Progenitor cell of endocrine pancreas (in vitro differentiated cells): ENCODE measurements at regions not wholly inside any gene's neighbourhood (a gene's known extent, or its start where the extent isn't known, plus 50 kb on each side); places are given as distances from the start of the nearest gene placed in this dataset.

Experiments
- DNase-seq: peaks from one replicate; pipeline ENCODE4 v3.0.0; 2021; ENCODE audit warnings: low spot score; ENCODE audit not compliant: unreplicated experiment
- H3K27ac Mint-ChIP-seq: 2 replicates; pipeline ENCODE4 v1.8.0; 2021; ENCODE audit warnings: mild to moderate bottlenecking, moderate library complexity, mixed read lengths
- H3K27me3 Mint-ChIP-seq: 2 replicates; pipeline ENCODE4 v1.8.0; 2021; ENCODE audit warnings: mixed read lengths
- H3K36me3 Mint-ChIP-seq: 2 replicates; pipeline ENCODE4 v1.8.0; 2022; ENCODE audit warnings: mixed read lengths; ENCODE audit not compliant: insufficient read depth
- H3K4me1 Mint-ChIP-seq: 2 replicates; pipeline ENCODE4 v1.8.0; 2021; ENCODE audit warnings: low read depth, mixed read lengths
- H3K4me3 Mint-ChIP-seq: 2 replicates; pipeline ENCODE4 v1.8.0; 2021; ENCODE audit warnings: low read depth, mild to moderate bottlenecking, moderate library complexity, mixed read lengths
- H3K9me3 Mint-ChIP-seq: 2 replicates; pipeline ENCODE4 v1.8.0; 2021; ENCODE audit warnings: low read depth, mixed read lengths
- TF ChIP-seq, protein P1 (sequence below): fragments of 200-600 bp; sonication (generic); IDR thresholded peaks from one replicate; pipeline ENCODE4 v1.5.0; 2021; ENCODE audit warnings: antibody characterized with exemption, mild to moderate bottlenecking; ENCODE audit not compliant: unreplicated experiment

DNA sequence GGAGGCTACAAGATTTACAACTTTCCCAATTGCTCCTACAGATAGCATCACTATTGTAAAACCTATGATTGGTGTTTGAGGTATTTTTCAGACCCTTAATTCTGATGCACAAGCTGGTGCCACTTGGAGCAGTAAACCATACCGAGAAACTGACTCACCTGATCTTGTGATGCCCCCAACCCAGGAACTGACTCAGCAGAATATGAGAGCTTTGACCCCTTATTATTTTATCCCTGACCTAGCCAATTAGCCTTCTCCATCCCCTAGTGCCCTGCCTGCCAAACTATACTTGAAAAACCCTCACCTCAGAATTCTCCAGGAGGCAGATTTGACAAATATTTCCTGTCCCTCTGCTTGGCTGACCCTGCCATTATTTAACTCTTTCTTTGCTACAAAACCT, 585.9 kb upstream of the GHITM start:
- Mint-ChIP-seq H3K4me1 (no peaks in the 10 kb centered on the region), H3K27ac (no peak overlapping the region), H3K36me3 (peaks cover 10% of the 10 kb centered on the region), H3K27me3 (no peaks in the 10 kb centered on the region), H3K4me3 (no peak overlapping the region), H3K9me3 (peaks cover 14% of the 10 kb centered on the region)
- TF ChIP-seq, protein P1, sequence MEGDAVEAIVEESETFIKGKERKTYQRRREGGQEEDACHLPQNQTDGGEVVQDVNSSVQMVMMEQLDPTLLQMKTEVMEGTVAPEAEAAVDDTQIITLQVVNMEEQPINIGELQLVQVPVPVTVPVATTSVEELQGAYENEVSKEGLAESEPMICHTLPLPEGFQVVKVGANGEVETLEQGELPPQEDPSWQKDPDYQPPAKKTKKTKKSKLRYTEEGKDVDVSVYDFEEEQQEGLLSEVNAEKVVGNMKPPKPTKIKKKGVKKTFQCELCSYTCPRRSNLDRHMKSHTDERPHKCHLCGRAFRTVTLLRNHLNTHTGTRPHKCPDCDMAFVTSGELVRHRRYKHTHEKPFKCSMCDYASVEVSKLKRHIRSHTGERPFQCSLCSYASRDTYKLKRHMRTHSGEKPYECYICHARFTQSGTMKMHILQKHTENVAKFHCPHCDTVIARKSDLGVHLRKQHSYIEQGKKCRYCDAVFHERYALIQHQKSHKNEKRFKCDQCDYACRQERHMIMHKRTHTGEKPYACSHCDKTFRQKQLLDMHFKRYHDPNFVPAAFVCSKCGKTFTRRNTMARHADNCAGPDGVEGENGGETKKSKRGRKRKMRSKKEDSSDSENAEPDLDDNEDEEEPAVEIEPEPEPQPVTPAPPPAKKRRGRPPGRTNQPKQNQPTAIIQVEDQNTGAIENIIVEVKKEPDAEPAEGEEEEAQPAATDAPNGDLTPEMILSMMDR: no peak
- no peak for DNase-seq

DNA sequence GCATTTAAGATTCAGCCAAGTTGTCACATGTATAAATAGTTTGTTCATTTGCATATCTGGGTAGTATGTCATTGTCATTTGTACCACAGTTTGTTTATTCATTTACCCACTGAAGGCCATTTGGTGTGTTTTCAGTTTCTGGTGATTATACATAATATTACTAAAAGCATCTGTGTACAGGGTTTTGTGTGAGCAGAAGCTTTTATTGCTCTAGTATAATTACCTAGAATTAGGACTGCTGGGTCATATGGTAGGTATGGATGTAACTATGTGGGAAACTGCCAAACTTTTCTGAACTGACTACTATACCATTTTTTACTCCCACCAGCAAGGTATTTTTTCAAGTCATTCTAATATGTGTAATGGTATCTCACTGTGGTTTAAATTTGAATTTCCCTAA, 584.0 kb upstream of the GHITM start:
- peaks cover 7% of the 10 kb centered on the region for H3K36me3 Mint-ChIP-seq
- peaks cover 6% of the 10 kb centered on the region for H3K9me3 Mint-ChIP-seq
- TF ChIP-seq, protein P1: no peak
- no peak overlapping the region for H3K27ac Mint-ChIP-seq
- DNase-seq: no peak
- no peaks in the 10 kb centered on the region for H3K4me1 Mint-ChIP-seq
- H3K4me3 Mint-ChIP-seq: no peak overlapping the region
- H3K27me3 Mint-ChIP-seq: no peaks in the 10 kb centered on the region

DNA sequence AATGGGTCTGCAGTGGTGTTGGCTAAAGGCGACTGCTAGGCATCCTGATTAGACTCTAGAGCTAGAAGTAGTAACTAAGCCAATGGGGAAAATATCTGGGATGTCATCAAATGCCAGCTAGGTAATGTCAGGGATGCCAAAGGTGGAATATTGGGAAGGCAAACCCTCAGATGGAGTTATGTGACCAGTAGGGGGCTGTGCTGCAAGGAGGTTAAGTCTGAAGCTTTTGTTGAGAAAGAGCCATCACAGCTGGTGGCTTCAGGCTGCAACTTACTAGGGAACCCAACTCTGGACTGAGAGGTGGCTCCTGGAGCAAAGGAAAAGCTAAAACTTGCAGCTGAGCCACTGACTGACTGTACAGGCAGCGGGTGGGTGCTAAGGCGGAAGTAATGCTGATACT, 576.9 kb upstream of the GHITM start:
- Mint-ChIP-seq H3K4me1 (no peaks in the 10 kb centered on the region), H3K36me3 (no peaks in the 10 kb centered on the region), H3K4me3 (no peak overlapping the region), H3K9me3 (peaks cover 4% of the 10 kb centered on the region), H3K27ac (no peak overlapping the region), H3K27me3 (no peaks in the 10 kb centered on the region)
- no peak for DNase-seq
- TF ChIP-seq, protein P1: peak; percentile 11

DNA sequence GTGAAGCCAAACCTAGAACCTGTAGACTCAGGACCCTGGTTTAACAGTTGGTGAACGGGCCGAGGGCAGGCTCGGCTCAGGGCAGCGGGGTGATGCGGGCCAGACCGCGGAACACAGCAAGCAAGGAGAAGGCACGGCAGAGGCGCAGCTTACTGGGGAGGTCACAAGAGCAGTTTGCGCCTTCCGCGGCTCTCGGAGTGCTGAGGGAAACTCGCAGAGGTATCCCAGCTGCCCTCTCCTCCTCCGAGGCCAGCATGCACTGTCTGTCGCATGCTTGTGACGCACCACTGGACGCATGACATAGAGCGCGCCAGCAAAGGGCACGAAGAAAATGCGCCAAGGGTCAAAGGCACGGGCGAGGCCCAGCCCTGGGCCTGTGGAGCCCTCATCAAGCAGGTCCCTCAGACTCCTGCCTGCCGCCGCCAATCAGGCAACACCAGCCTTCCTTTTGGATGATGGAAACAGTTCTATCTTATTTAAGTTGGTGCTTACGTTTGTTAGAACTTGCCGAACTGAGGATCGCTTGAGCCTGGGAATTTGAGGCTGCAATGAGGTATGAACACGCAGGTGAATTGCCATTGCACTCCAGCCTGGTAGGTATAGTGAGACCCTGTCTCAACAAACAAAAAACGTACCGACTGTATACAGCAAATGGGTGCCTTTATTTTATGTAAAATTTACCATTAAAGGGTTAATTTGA, 574.3 kb upstream of the GHITM start:
- no peak overlapping the region for H3K27ac Mint-ChIP-seq
- no peaks in the 10 kb centered on the region for H3K27me3 Mint-ChIP-seq
- H3K36me3 Mint-ChIP-seq: no peaks in the 10 kb centered on the region
- H3K4me1 Mint-ChIP-seq: no peaks in the 10 kb centered on the region
- TF ChIP-seq, protein P1: no peak
- DNase-seq: no peak
- no peak overlapping the region for H3K4me3 Mint-ChIP-seq
- H3K9me3 Mint-ChIP-seq: peaks cover 4% of the 10 kb centered on the region

DNA sequence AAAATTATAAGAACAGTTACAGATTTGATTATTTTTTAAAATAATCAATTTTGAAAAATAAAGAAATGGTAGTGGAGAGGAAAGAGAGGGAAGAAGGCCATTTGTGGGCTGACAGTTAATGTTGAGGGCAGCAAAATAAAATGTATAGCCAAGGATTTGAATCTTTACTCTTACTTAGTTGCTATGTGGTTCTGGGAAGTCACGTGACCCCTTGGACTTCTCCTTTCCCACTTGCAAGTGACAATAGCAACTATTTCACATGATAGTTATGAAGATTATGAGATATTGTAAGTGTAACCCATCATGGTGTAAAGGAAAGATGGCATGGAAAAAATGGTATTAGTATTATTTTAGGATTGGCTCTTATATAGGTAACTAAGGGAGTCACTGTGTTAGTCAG, 567.3 kb upstream of the GHITM start:
- no peak for DNase-seq
- Mint-ChIP-seq H3K27ac (no peak overlapping the region), H3K36me3 (no peaks in the 10 kb centered on the region), H3K4me3 (no peak overlapping the region), H3K4me1 (no peaks in the 10 kb centered on the region), H3K27me3 (no peaks in the 10 kb centered on the region), H3K9me3 (peaks cover under 1% of the 10 kb centered on the region)
- TF ChIP-seq, protein P1: no peak
